Stimulated activated naive CD8-positive, alpha-beta T cell treated with anti-CD3 and anti-CD28 coated beads, Interleukin-15, Interleukin-2, amounts not matched to agents 100 ng/mL and 50 ng/mL, for 24 hours (primary cell): ENCODE measurements at regions not wholly inside any gene's neighbourhood (a gene's known extent, or its start where the extent isn't known, plus 50 kb on each side); places are given as distances from the start of the nearest gene placed in this dataset.
A peak's percentile ranks its signal among the peaks of the same experiment; 100 is the strongest.
"Not testable (repeated sequence)": the region's sequence is repeated elsewhere in the genome, so short reads cannot be mapped to it uniquely, and the experiment has no call there.

Experiments
- H3K27ac Mint-ChIP-seq: one replicate; pipeline ENCODE4 v1.8.0; 2021; ENCODE audit warnings: mild to moderate bottlenecking, mixed read lengths
- H3K27me3 Mint-ChIP-seq: one replicate; pipeline ENCODE4 v1.8.0; 2021; ENCODE audit warnings: mixed read lengths
- H3K36me3 Mint-ChIP-seq: one replicate; pipeline ENCODE4 v1.8.0; 2021; ENCODE audit warnings: low read depth, mixed read lengths
- H3K4me1 Mint-ChIP-seq: one replicate; pipeline ENCODE4 v1.8.0; 2021; ENCODE audit warnings: low read depth, mixed read lengths
- H3K4me3 Mint-ChIP-seq: one replicate; pipeline ENCODE4 v1.8.0; 2021; ENCODE audit warnings: mild to moderate bottlenecking, mixed read lengths
- H3K9me3 Mint-ChIP-seq: one replicate; pipeline ENCODE4 v1.8.0; 2021; ENCODE audit warnings: mixed read lengths

- H3K27ac Mint-ChIP-seq: no peak overlapping the region
Observed at GRCh38 chr3:102031834-102032233, 182.5 kb downstream of the NFKBIZ start.

GRCh38 chr3:102032491-102033383 is 183.4 kb downstream of the NFKBIZ start:
- no peaks in the 10 kb centered on the region for H3K36me3 Mint-ChIP-seq
- H3K4me3 Mint-ChIP-seq: no peak overlapping the region
- no peak overlapping the region for H3K27ac Mint-ChIP-seq
- no peaks in the 10 kb centered on the region for H3K27me3 Mint-ChIP-seq
- H3K9me3 Mint-ChIP-seq: no peaks in the 10 kb centered on the region
- H3K4me1 Mint-ChIP-seq: peaks cover 6% of the 10 kb centered on the region

More at GRCh38 chr3:102031834-102032233, 182.5 kb downstream of the NFKBIZ start:
- H3K36me3 Mint-ChIP-seq: no peaks in the 10 kb centered on the region
- no peaks in the 10 kb centered on the region for H3K27me3 Mint-ChIP-seq
- H3K4me3 Mint-ChIP-seq: no peak overlapping the region
- H3K9me3 Mint-ChIP-seq: no peaks in the 10 kb centered on the region
- H3K4me1 Mint-ChIP-seq: peaks cover 6% of the 10 kb centered on the region

- Mint-ChIP-seq H3K36me3 (no peaks in the 10 kb centered on the region), H3K9me3 (peaks cover 11% of the 10 kb centered on the region), H3K27me3 (no peaks in the 10 kb centered on the region), H3K27ac (no peak overlapping the region), H3K4me3 (no peak overlapping the region), H3K4me1 (peaks cover 18% of the 10 kb centered on the region)
Observed at GRCh38 chr3:102034639-102035451, 185.5 kb downstream of the NFKBIZ start.

GRCh38 chr3:102036017-102036416 is 186.7 kb downstream of the NFKBIZ start:
- no peak overlapping the region for H3K27ac Mint-ChIP-seq
- no peaks in the 10 kb centered on the region for H3K36me3 Mint-ChIP-seq
- peaks cover 11% of the 10 kb centered on the region for H3K9me3 Mint-ChIP-seq
- H3K4me1 Mint-ChIP-seq: peaks cover 16% of the 10 kb centered on the region
- H3K27me3 Mint-ChIP-seq: no peaks in the 10 kb centered on the region
- H3K4me3 Mint-ChIP-seq: no peak overlapping the region

- Mint-ChIP-seq H3K36me3 (no peaks in the 10 kb centered on the region), H3K4me3 (no peak overlapping the region), H3K4me1 (peaks cover 12% of the 10 kb centered on the region), H3K27ac (no peak overlapping the region), H3K27me3 (no peaks in the 10 kb centered on the region), H3K9me3 (peaks cover 11% of the 10 kb centered on the region)
Observed at GRCh38 chr3:102036472-102036871, 187.2 kb downstream of the NFKBIZ start.

- H3K9me3 Mint-ChIP-seq: peaks cover 11% of the 10 kb centered on the region
- peaks cover 12% of the 10 kb centered on the region for H3K4me1 Mint-ChIP-seq
- H3K36me3 Mint-ChIP-seq: no peaks in the 10 kb centered on the region
- H3K27ac Mint-ChIP-seq: no peak overlapping the region
- no peaks in the 10 kb centered on the region for H3K27me3 Mint-ChIP-seq
- no peak overlapping the region for H3K4me3 Mint-ChIP-seq
Observed at GRCh38 chr3:102037209-102037608, 187.9 kb downstream of the NFKBIZ start.

GRCh38 chr3:102037791-102038190 is 188.5 kb downstream of the NFKBIZ start:
- H3K27ac Mint-ChIP-seq: no peak overlapping the region
- no peaks in the 10 kb centered on the region for H3K27me3 Mint-ChIP-seq
- peaks cover 12% of the 10 kb centered on the region for H3K4me1 Mint-ChIP-seq
- no peak overlapping the region for H3K4me3 Mint-ChIP-seq
- H3K9me3 Mint-ChIP-seq: peaks cover 11% of the 10 kb centered on the region
- H3K36me3 Mint-ChIP-seq: no peaks in the 10 kb centered on the region

GRCh38 chr3:102038477-102039142 is 189.3 kb downstream of the NFKBIZ start:
- H3K4me1 Mint-ChIP-seq: peaks cover 12% of the 10 kb centered on the region
- H3K9me3 Mint-ChIP-seq: peaks cover 11% of the 10 kb centered on the region
- H3K27me3 Mint-ChIP-seq: no peaks in the 10 kb centered on the region
- H3K27ac Mint-ChIP-seq: peak overlapping the region; percentile 71
- no peaks in the 10 kb centered on the region for H3K36me3 Mint-ChIP-seq
- no peak overlapping the region for H3K4me3 Mint-ChIP-seq

- H3K36me3 Mint-ChIP-seq, H3K27ac Mint-ChIP-seq, H3K27me3 Mint-ChIP-seq, H3K4me3 Mint-ChIP-seq: not testable (repeated sequence)
- peaks cover 11% of the 10 kb centered on the region for H3K9me3 Mint-ChIP-seq
- peaks cover 12% of the 10 kb centered on the region for H3K4me1 Mint-ChIP-seq
Observed at GRCh38 chr3:102040144-102040543, 190.8 kb downstream of the NFKBIZ start.

- peaks cover 36% of the 10 kb centered on the region for H3K4me1 Mint-ChIP-seq
- H3K27me3 Mint-ChIP-seq: no peaks in the 10 kb centered on the region
- H3K36me3 Mint-ChIP-seq: peaks cover 12% of the 10 kb centered on the region
- peaks cover 24% of the 10 kb centered on the region for H3K9me3 Mint-ChIP-seq
- H3K27ac Mint-ChIP-seq: no peak overlapping the region
- no peak overlapping the region for H3K4me3 Mint-ChIP-seq
Observed at GRCh38 chr3:102053375-102053989, 204.2 kb downstream of the NFKBIZ start.

- Mint-ChIP-seq H3K36me3 (peaks cover 6% of the 10 kb centered on the region), H3K4me3 (no peak overlapping the region), H3K27ac (no peak overlapping the region)
Observed at GRCh38 chr3:102054543-102055080, 205.3 kb downstream of the NFKBIZ start.

GRCh38 chr3:102057781-102058421 is 208.6 kb downstream of the NFKBIZ start:
- H3K9me3 Mint-ChIP-seq: peaks cover 5% of the 10 kb centered on the region
- H3K4me1 Mint-ChIP-seq: peaks cover 52% of the 10 kb centered on the region
- H3K27ac Mint-ChIP-seq: peak overlapping the region; percentile 74
- H3K27me3 Mint-ChIP-seq: no peaks in the 10 kb centered on the region
- H3K36me3 Mint-ChIP-seq: no peaks in the 10 kb centered on the region
- H3K4me3 Mint-ChIP-seq: no peak overlapping the region

More at GRCh38 chr3:102054543-102055080, 205.3 kb downstream of the NFKBIZ start:
- no peaks in the 10 kb centered on the region for H3K27me3 Mint-ChIP-seq
- H3K4me1 Mint-ChIP-seq: peaks cover 48% of the 10 kb centered on the region
- peaks cover 18% of the 10 kb centered on the region for H3K9me3 Mint-ChIP-seq

- Mint-ChIP-seq H3K27ac (peak overlapping the region; percentile 76), H3K9me3 (peaks cover 5% of the 10 kb centered on the region), H3K36me3 (no peaks in the 10 kb centered on the region), H3K27me3 (no peaks in the 10 kb centered on the region), H3K4me3 (no peak overlapping the region), H3K4me1 (peaks cover 44% of the 10 kb centered on the region)
Observed at GRCh38 chr3:102059145-102059943, 210.0 kb downstream of the NFKBIZ start.
